B cell (primary cell): ENCODE measurements at regions not wholly inside any gene's neighbourhood (a gene's known extent, or its start where the extent isn't known, plus 50 kb on each side); places are given as distances from the start of the nearest gene placed in this dataset.

ENCODE experiments used
- ATAC-seq: fragments of 200-7000 bp; cut with Tn5 transposase; one replicate; pipeline ENCODE4 v1.10.0; 2021; ENCODE audit warnings: low read depth, mild to moderate bottlenecking, moderate number of reproducible peaks, moderate library complexity
- CTCF ChIA-PET: fragments of 350-600 bp; sonication (Branson Sonifier 250); formaldehyde crosslinking; loops from one replicate; lab custom pipeline; 2021; ENCODE audit warnings: antibody characterized with exemption, inconsistent platforms; lab: Charles Lee
- POLR2A ChIA-PET: fragments of 350-600 bp; sonication (Branson Sonifier 250); formaldehyde crosslinking; loops from one replicate; lab custom pipeline; 2021; ENCODE audit warnings: antibody characterized with exemption; lab: Charles Lee
- DNase-seq: peaks from one replicate; pipeline ENCODE4 v3.0.0; 2013
- H2AFZ ChIP-seq: 2 replicates; pipeline ENCODE4 v1.6.1; 2012; ENCODE audit warnings: mild to moderate bottlenecking, low read depth, low read length; ENCODE audit not compliant: insufficient read depth, poor library complexity, severe bottlenecking
- H3K27ac ChIP-seq, 2 donors: 1 replicate in 1 of 2; 2 replicates in 1 of 2; pipeline ENCODE4 v1.5.1; 2012 to 2013; ENCODE audit warnings: low read length in 2 of 2, mild to moderate bottlenecking in 2 of 2, moderate library complexity in 1 of 2
- H3K27me3 ChIP-seq, 4 experiments: fragments of 200-600 bp in 1 of 4; sonication (generic) in 1 of 4; replicated peaks in 1 of 4; 1 replicate in 2 of 4; 2 replicates in 2 of 4; pipeline versions ENCODE4 v1.6.1 to v1.7.0; 2013 to 2016; ENCODE audit warnings: low read length in 3 of 4, mild to moderate bottlenecking in 2 of 4, mixed read lengths in 1 of 4, moderate library complexity in 1 of 4; ENCODE audit not compliant: insufficient read depth in 4 of 4, control insufficient read depth in 3 of 4; ENCODE audit errors: control extremely low read depth in 1 of 4
- H3K36me3 ChIP-seq, 2 experiments: replicated peaks in 1 of 2; 1 replicate in 1 of 2; 2 replicates in 1 of 2; pipeline versions ENCODE4 v1.6.1 to v1.7.1; 2013; ENCODE audit warnings: low read length in 1 of 2; ENCODE audit not compliant: insufficient read depth in 2 of 2, control insufficient read depth in 1 of 2; ENCODE audit errors: control extremely low read depth in 1 of 2, extremely low read depth in 1 of 2
- H3K4me1 ChIP-seq, 2 donors: fragments of 200-600 bp in 1 of 2; sonication (generic) in 1 of 2; 1 replicate in 1 of 2; 2 replicates in 1 of 2; pipeline versions ENCODE4 v1.5.1 to v1.6.1; 2013 to 2017; ENCODE audit warnings: low read length in 2 of 2; ENCODE audit not compliant: control insufficient read depth in 2 of 2, insufficient read depth in 2 of 2
- H3K4me2 ChIP-seq: replicated peaks from 2 replicates; pipeline ENCODE3; 2012; ENCODE audit warnings: mild to moderate bottlenecking, low read depth, low read length; ENCODE audit not compliant: poor library complexity, severe bottlenecking
- H3K4me3 ChIP-seq, 5 experiments: fragments of 200-600 bp in 1 of 5; sonication (generic) in 1 of 5; 1 replicate in 3 of 5; 2 replicates in 2 of 5; pipeline versions ENCODE4 v1.5.1 to v1.7.0; 2011 to 2016; ENCODE audit warnings: low read length in 4 of 5, mild to moderate bottlenecking in 4 of 5, low read depth in 2 of 5, control low read depth in 1 of 5, moderate library complexity in 1 of 5; ENCODE audit not compliant: insufficient read depth in 1 of 5; ENCODE audit errors: control extremely low read depth in 1 of 5, extremely low read depth in 1 of 5
- H3K79me2 ChIP-seq: fragments of 200-600 bp; sonication (generic); one replicate; pipeline ENCODE4 v1.6.0; 2016; ENCODE audit warnings: low read length; ENCODE audit not compliant: control insufficient read depth, insufficient read depth
- H3K9ac ChIP-seq: fragments of 200-600 bp; sonication (generic); 2 replicates; pipeline ENCODE4 v1.6.1; 2017; ENCODE audit warnings: mild to moderate bottlenecking, low read length, moderate library complexity
- H3K9me3 ChIP-seq, 3 donors: one replicate each; pipeline versions ENCODE4 v1.6.1 to v1.7.1; 2013; ENCODE audit warnings: low read length in 2 of 3; ENCODE audit not compliant: control insufficient read depth in 2 of 3, insufficient read depth in 1 of 3; ENCODE audit errors: control extremely low read depth in 1 of 3
- H4K20me1 ChIP-seq: 2 replicates; pipeline ENCODE4 v1.6.0; 2012; ENCODE audit warnings: mild to moderate bottlenecking, low read length; ENCODE audit not compliant: insufficient read depth, control insufficient read depth, poor library complexity, severe bottlenecking
- H3K27ac Mint-ChIP-seq: one replicate; pipeline ENCODE4 v1.8.0; 2021; ENCODE audit warnings: mixed read lengths
- H3K27me3 Mint-ChIP-seq: one replicate; pipeline ENCODE4 v1.8.0; 2021; ENCODE audit warnings: mixed read lengths
- H3K4me1 Mint-ChIP-seq: one replicate; pipeline ENCODE4 v1.8.0; 2021; ENCODE audit warnings: mixed read lengths
- H3K4me3 Mint-ChIP-seq: one replicate; pipeline ENCODE4 v1.8.0; 2021; ENCODE audit warnings: mixed read lengths
- H3K9me3 Mint-ChIP-seq: one replicate; pipeline ENCODE4 v1.8.0; 2022; ENCODE audit warnings: mixed read lengths; ENCODE audit not compliant: insufficient read depth
- CTCF ChIP-seq: fragments of 200-600 bp; IDR thresholded peaks from one replicate; pipeline ENCODE4 v1.8.0; 2022; ENCODE audit warnings: antibody characterized with exemption, mild to moderate bottlenecking
- EZH2 ChIP-seq: IDR thresholded peaks from 2 replicates; pipeline ENCODE4 v1.6.1; 2012; ENCODE audit warnings: borderline replicate concordance, low read depth, mild to moderate bottlenecking, moderate library complexity, low read length; ENCODE audit not compliant: insufficient read depth, poor library complexity, severe bottlenecking
- WGBS: methylation state at CpG from one replicate; pipeline ENCODE4 v1.1.5; 2013; ENCODE audit warnings: missing lambda C conversion rate; ENCODE audit not compliant: insufficient coverage; 5-methylcytosine and 5-hydroxymethylcytosine counted together
- intact Hi-C: fragments of 100-400 bp; cut with micrococcal nuclease; formaldehyde crosslinking; loops from one replicate; pipeline ENCODE4 v1.10.0; 2022

GRCh38 chrX:131789664-131790063 lies 233.4 kb upstream of the STK26 start:
- Mint-ChIP-seq H3K27ac (no peak overlapping the region), H3K4me3 (no peak overlapping the region), H3K4me1 (no peaks in the 10 kb centered on the region), H3K27me3 (no peaks in the 10 kb centered on the region), H3K9me3 (no peaks in the 10 kb centered on the region)
- ATAC-seq (no peak), DNase-seq (no peak)
- ChIA-PET CTCF (no interaction called here), POLR2A (no interaction called here)
- no peaks in the 10 kb centered on the region for H3K9me3 ChIP-seq
- no peaks in the 10 kb centered on the region for H3K79me2 ChIP-seq
- no peak overlapping the region for H3K4me2 ChIP-seq
- no peak overlapping the region for H3K4me3 ChIP-seq
- intact Hi-C loops = no loop called here
- no CpG with 5 or more reads among the region's 2 CpGs for WGBS
- no peak for TF ChIP-seq EZH2
- no peak for TF ChIP-seq CTCF
- H3K9ac ChIP-seq = no peak overlapping the region
- no peaks in the 10 kb centered on the region for H4K20me1 ChIP-seq
- H3K27ac ChIP-seq = no peak overlapping the region
- H3K27me3 ChIP-seq = no peaks in the 10 kb centered on the region
- peaks cover 0 to 1% of the 10 kb centered on the region in 2 experiments for H3K36me3 ChIP-seq
- H3K4me1 ChIP-seq = peaks cover 0 to 5% of the 10 kb centered on the region in 2 donors
- no peak overlapping the region for H2AFZ ChIP-seq

GRCh38 chrX:131791608-131792355 lies 231.3 kb upstream of the STK26 start:
- intact Hi-C loops = no loop called here
- H4K20me1 ChIP-seq = no peaks in the 10 kb centered on the region
- no peak overlapping the region for H3K27ac ChIP-seq
- H2AFZ ChIP-seq = no peak overlapping the region
- peaks cover 0 to 10% of the 10 kb centered on the region in 2 donors for H3K4me1 ChIP-seq
- H3K9ac ChIP-seq = peak overlapping the region; percentile 46
- Mint-ChIP-seq H3K4me1 (no peaks in the 10 kb centered on the region), H3K27me3 (no peaks in the 10 kb centered on the region), H3K4me3 (no peak overlapping the region), H3K9me3 (no peaks in the 10 kb centered on the region), H3K27ac (no peak overlapping the region)
- DNase-seq (no peak), ATAC-seq (no peak)
- peaks cover 0 to 6% (median 0%) of the 10 kb centered on the region in 4 experiments for H3K27me3 ChIP-seq
- peak overlapping the region; percentile 78 for H3K4me2 ChIP-seq
- H3K36me3 ChIP-seq = peaks cover 0 to 1% of the 10 kb centered on the region in 2 experiments
- H3K79me2 ChIP-seq = no peaks in the 10 kb centered on the region
- H3K4me3 ChIP-seq = peak overlapping the region in 3 of 5 experiments; percentile 27 to 56 (median 48)
- 100% methylated on average over 1 of the region's 9 CpGs for WGBS
- H3K9me3 ChIP-seq = no peaks in the 10 kb centered on the region
- TF ChIP-seq CTCF (no peak), EZH2 (no peak)
- ChIA-PET CTCF (no interaction called here), POLR2A (no interaction called here)
